GM12872 (cell line): ENCODE measurements at regions not wholly inside any gene's neighbourhood (a gene's known extent, or its start where the extent isn't known, plus 50 kb on each side); places are given as distances from the start of the nearest gene placed in this dataset.
A peak's percentile ranks its signal among the peaks of the same experiment; 100 is the strongest.

Source experiments
- TF ChIP-seq, protein P1 (sequence below): IDR thresholded peaks from 3 replicates; pipeline ENCODE4 v1.5.1; 2011; ENCODE audit warnings: low read depth, mild to moderate bottlenecking, low read length, moderate library complexity; ENCODE audit not compliant: insufficient read depth

DNA sequence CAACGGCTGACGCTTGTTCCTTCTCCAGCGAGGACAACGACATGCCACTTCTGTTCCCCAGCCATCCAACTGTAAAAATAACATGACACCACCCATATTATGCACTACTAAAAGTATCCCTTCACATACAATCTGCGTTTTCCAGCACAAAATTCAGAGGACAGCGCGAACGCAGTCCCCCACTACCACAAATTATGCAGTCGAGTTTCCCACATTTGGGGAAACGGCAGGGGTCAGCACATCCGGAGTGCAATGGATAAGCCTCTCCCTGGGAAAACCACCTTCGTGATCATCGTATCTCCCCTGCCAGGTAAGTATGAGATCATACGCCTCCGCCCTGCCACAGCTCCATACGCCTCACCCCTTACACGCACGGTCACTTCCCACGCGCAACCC is 120.9 kb downstream of the PPIAL4G start:
- TF ChIP-seq, protein P1, sequence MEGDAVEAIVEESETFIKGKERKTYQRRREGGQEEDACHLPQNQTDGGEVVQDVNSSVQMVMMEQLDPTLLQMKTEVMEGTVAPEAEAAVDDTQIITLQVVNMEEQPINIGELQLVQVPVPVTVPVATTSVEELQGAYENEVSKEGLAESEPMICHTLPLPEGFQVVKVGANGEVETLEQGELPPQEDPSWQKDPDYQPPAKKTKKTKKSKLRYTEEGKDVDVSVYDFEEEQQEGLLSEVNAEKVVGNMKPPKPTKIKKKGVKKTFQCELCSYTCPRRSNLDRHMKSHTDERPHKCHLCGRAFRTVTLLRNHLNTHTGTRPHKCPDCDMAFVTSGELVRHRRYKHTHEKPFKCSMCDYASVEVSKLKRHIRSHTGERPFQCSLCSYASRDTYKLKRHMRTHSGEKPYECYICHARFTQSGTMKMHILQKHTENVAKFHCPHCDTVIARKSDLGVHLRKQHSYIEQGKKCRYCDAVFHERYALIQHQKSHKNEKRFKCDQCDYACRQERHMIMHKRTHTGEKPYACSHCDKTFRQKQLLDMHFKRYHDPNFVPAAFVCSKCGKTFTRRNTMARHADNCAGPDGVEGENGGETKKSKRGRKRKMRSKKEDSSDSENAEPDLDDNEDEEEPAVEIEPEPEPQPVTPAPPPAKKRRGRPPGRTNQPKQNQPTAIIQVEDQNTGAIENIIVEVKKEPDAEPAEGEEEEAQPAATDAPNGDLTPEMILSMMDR, result no peak

DNA sequence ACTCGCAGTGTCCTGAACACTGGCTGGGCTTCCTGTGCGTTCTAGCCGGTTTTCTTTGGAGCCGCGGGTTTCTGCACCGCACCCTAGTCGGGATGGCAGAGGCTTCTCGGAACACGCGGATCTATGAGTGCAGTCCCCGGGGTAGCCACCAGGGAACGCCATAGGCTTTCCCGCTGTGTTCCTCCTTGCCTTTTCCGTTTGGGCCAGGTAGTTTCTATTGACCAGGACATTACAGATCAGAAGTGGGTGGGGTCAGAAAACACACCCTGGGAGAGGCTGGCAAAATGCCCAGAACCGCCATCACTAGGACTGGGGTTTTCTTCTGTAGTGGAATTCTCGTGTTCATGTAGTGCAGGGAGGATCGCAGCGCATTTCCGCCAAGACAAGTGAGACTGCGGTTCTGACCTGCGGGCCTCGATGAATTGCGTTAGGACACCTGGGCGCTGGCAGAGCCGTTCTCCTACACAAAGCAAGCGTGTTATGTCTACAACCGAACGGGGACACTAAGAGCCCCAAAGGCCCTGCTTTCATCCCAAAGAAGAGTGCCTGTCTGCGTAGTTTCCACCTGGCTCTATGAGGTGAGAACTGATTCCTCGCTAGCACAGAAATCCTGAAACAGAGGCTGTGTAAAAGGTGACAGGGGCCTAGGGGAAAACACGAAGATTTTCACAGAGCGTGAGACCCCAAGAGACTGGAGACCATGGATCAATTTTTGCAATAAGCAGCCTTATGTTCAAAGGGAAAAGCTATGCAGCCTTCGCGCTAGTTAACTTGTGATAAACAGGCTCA is 121.5 kb downstream of the PPIAL4G start:
- TF ChIP-seq, protein P1, result peak; percentile 49; the same call in 2 of the 3 replicates

DNA sequence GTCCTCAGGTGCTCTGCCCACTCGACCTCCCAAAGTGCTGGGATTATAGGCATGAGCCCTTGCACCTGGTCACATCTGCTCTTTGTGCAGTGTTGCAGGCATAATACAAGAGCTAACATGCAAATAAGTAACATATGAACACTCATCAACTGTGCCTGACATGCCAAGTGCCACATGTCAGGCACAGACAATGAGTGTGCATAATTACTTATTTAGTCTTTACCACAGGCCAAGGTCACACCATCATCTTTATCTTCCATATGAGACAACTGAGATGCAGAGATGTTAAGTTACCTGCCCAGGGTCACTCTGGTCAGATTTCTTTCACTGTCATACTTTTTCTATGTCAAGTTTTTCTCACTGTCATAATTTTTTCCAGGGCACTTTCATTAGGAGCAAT is 126.1 kb downstream of the PPIAL4G start:
- TF ChIP-seq, protein P1, result no peak

DNA sequence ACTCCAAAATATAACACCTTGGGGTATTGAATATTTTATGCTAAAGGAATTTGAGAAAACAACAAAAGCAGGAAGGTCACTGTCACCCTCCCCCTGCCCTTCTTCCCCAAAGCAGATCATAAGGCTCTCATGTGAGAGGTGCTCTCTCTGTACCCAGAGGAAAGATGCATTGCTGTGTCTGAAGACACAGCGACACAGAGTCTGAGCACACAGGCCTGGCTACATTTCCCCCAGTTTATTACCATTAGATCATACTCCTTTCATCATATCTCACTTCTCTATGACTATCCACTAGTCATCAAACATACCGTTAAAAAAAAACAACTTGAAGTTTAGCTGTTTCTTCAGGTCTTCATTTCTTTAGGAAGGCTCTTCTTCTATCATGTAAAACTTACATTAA is 127.1 kb downstream of the PPIAL4G start:
- TF ChIP-seq, protein P1, result no peak

DNA sequence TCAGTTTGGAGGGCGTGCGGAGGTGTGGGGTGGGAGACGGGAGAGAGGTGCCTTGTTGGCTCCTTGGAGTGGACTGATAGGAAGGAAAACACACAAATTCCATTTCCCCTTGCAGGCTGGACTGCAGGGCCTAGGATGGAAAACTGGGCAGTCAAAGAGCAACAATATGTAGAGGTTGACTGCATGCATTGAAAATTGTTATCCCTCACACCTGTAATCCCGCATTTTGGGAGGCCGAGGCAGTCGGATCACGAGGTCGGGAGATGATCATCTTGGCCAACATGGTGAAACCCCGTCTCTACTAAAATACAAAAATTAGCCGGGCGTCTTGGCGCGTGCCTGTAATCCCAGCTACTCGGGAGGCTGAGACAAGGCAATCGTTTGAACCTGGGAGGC is 128.2 kb downstream of the PPIAL4G start:
- TF ChIP-seq, protein P1, result no peak

DNA sequence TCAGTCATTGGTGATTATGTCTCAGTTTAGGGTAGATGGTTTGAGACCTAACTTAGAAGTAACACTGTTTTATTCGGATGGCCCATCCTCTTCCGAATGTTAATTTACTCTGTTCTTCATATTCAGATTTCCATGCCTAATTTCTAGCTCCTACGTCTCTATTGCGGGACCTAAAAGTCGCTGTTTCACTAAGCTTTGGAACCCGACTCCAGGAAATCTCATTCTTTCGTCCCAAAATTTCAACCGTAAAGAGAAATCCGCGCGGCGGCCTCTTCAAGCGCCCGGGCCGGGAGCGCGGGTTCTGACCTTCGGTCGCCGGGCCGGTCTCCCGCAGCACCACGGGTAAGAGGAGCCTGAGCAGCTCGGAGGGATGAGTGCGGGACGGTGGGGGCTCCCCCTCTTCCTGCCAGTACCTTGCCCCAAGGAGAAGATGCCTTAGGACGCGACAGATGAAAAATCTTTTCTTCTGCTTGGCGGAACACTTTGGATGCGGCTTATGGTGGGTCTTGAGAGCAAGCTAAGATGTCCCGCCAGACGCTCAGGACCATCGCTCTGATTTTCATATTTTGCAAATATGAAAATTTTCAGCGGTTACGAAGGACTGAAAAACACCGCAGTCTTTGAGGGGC is 128.7 kb downstream of the PPIAL4G start:
- TF ChIP-seq, protein P1, result no peak

DNA sequence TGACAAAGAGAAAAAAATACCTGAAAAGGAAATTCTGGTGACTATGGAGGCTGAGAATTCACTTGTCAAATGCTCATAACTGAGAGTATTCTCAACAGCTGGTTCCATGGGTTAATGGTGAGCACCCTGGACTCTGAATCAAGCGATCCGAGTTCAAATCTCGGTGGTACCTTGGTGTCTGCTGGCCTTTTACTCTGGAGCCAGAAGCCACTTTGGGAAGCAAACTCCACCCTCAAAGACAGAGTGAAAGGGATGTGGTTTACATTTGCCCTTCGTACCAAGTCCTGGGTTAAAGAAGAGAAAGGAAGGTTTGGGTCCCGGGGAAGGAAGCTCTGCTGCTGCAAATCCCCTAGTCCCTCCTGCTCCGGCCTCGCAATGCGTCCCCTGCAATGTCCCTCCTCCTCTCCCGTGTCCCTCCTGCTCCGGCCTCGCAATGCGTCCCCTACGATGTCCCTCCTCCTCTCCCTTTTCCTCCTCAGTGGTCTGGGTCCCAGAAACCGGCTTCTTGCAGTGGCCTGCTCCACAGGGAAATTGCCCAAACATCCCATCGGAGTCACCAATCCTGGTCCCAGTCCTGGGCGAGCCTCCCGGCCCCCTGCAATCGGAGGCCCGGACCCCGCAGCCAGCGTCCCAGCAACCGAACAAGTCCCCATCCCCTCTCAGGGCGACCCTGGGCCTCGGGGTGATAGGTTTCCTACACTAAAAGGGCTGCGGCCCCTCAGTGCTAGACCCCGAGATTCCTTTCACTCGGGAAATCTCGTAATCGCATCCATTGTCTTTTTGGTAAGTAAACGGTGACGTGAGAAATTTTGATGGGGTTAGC is 129.4 kb downstream of the PPIAL4G start:
- TF ChIP-seq, protein P1, result no peak
